ENCODE measurements at regions not wholly inside any gene's neighbourhood (a gene's known extent, or its start where the extent isn't known, plus 50 kb on each side); places are given as distances from the start of the nearest gene placed in this dataset.

DNA sequence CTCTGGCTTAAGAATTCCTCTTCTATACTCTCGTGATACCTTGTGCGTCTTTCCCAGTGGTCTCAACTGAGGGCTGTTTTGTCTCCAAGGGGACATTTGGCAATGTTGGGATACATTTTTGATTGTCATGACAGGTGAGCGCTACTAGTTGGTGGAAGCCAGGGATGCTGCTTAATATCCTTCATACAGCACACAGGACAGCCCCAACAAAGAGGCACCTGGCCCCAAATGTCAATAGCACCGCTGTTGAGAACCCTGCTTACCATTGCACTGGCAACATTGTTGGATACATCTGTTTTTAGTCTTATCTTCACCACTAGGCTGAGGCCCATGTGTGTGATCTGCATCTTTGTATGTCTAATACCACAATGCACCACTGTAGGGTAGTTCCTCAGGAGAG, 114.1 kb downstream of the C9orf152 start:
- 70% methylated on average over 4 of the region's 4 CpGs for WGBS (ENCODE audit: low lambda C conversion rate)
- Histone ChIP-seq H2AFZ (ENCODE audit: low read length) (no peak overlapping the region), H3K79me2 (ENCODE audit: insufficient read depth, low read length) (no peaks in the 10 kb centered on the region), H3K4me2 (ENCODE audit: low read depth, low read length) (no peak overlapping the region), H3K36me3 (replicated peaks in 1 of 2; ENCODE audit: control insufficient read depth in 1 of 2, insufficient read depth in 2 of 2, low read length in 2 of 2) (no peaks in the 10 kb centered on the region), H4K20me1 (ENCODE audit: insufficient read depth, low read length) (no peaks in the 10 kb centered on the region), H3K27ac (ENCODE audit: extremely low read length, insufficient read depth, low read length) (no peak overlapping the region), H3K4me3 (replicated peaks in 1 of 3; ENCODE audit: insufficient read depth in 1 of 3, low read depth in 2 of 3, low read length in 3 of 3) (no peak overlapping the region), H3K4me1 (ENCODE audit: insufficient read depth, low read length) (peaks cover 15% of the 10 kb centered on the region), H3K27me3 (ENCODE audit: control insufficient read depth in 1 of 2, insufficient read depth in 2 of 2, low read length in 2 of 2) (no peaks in the 10 kb centered on the region), H3K9ac (ENCODE audit: insufficient read depth, low read depth, low read length) (no peak overlapping the region), H3K9me3 (ENCODE audit: low read length) (no peaks in the 10 kb centered on the region)
- BruUV-seq (replicated peaks) = no TSS peak
- DNase-seq (ENCODE audit: low spot score) (no peak), FAIRE-seq (no peak), ATAC-seq (no peak)
- intact Hi-C loops (cut with micrococcal nuclease; ENCODE audit: unreplicated experiment) = no loop called here
- ChIA-PET POLR2A (no interaction called here), CTCF (ENCODE audit: low intra/inter-chr PET ratio, low total read pairs) (no interaction called here)
- in situ Hi-C loops (cut with HindIII; ENCODE audit: extremely low pct_ligation_motif_present, low pct_unique_long_range_greater_than_20kb) = no loop called here
- TF ChIP-seq, protein P1, sequence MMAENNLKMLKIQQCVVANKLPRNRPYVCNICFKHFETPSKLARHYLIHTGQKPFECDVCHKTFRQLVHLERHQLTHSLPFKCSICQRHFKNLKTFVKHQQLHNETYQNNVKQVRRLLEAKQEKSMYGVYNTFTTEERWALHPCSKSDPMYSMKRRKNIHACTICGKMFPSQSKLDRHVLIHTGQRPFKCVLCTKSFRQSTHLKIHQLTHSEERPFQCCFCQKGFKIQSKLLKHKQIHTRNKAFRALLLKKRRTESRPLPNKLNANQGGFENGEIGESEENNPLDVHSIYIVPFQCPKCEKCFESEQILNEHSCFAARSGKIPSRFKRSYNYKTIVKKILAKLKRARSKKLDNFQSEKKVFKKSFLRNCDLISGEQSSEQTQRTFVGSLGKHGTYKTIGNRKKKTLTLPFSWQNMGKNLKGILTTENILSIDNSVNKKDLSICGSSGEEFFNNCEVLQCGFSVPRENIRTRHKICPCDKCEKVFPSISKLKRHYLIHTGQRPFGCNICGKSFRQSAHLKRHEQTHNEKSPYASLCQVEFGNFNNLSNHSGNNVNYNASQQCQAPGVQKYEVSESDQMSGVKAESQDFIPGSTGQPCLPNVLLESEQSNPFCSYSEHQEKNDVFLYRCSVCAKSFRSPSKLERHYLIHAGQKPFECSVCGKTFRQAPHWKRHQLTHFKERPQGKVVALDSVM (CRISPR knock-in tag; IDR thresholded peaks at IDR 0.05) = no peak
- no peak for TF ChIP-seq PITX1 (CRISPR knock-in tag; IDR thresholded peaks at IDR 0.05)
- TF ChIP-seq, protein P2, sequence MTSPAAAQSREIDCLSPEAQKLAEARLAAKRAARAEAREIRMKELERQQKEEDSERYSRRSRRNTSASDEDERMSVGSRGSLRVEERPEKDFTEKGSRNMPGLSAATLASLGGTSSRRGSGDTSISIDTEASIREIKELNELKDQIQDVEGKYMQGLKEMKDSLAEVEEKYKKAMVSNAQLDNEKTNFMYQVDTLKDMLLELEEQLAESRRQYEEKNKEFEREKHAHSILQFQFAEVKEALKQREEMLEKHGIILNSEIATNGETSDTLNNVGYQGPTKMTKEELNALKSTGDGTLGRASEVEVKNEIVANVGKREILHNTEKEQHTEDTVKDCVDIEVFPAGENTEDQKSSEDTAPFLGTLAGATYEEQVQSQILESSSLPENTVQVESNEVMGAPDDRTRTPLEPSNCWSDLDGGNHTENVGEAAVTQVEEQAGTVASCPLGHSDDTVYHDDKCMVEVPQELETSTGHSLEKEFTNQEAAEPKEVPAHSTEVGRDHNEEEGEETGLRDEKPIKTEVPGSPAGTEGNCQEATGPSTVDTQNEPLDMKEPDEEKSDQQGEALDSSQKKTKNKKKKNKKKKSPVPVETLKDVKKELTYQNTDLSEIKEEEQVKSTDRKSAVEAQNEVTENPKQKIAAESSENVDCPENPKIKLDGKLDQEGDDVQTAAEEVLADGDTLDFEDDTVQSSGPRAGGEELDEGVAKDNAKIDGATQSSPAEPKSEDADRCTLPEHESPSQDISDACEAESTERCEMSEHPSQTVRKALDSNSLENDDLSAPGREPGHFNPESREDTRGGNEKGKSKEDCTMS (CRISPR knock-in tag; conservative IDR thresholded peaks at IDR 0.05) = no peak
- TF ChIP-seq ZNF446 (CRISPR knock-in tag; IDR thresholded peaks at IDR 0.05) = no peak
- TF ChIP-seq, protein P3, sequence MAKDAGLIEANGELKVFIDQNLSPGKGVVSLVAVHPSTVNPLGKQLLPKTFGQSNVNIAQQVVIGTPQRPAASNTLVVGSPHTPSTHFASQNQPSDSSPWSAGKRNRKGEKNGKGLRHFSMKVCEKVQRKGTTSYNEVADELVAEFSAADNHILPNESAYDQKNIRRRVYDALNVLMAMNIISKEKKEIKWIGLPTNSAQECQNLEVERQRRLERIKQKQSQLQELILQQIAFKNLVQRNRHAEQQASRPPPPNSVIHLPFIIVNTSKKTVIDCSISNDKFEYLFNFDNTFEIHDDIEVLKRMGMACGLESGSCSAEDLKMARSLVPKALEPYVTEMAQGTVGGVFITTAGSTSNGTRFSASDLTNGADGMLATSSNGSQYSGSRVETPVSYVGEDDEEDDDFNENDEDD (CRISPR knock-in tag; IDR thresholded peaks at IDR 0.05; ENCODE audit: borderline replicate concordance) = no peak
- TF ChIP-seq HNRNPK (IDR thresholded peaks at IDR 0.05; ENCODE audit: low read depth, low read length, poor library complexity, severe bottlenecking) = no peak
- no peak for TF ChIP-seq HHEX (CRISPR knock-in tag; IDR thresholded peaks at IDR 0.05)
- no peak for TF ChIP-seq HOXA7 (CRISPR knock-in tag; IDR thresholded peaks at IDR 0.05)
